Testis (tissue), 2 donors: ENCODE measurements at regions not wholly inside any gene's neighbourhood (a gene's known extent, or its start where the extent isn't known, plus 50 kb on each side); places are given as distances from the start of the nearest gene placed in this dataset.

ENCODE experiments used
- CTCF ChIP-seq, 3 experiments: fragments of 450-650 bp in 2 of 3; fragments of 200-600 bp in 1 of 3; sonication (generic) in 1 of 3; IDR thresholded peaks; one replicate each; pipeline ENCODE4 v1.5.1; 2016 to 2019; ENCODE audit warnings: antibody characterized with exemption in 3 of 3, mild to moderate bottlenecking in 2 of 3, moderate library complexity in 1 of 3
- POLR2A ChIP-seq: fragments of 450-650 bp; IDR thresholded peaks from one replicate; pipeline ENCODE4 v1.6.1; 2017; ENCODE audit warnings: antibody characterized with exemption, mild to moderate bottlenecking, moderate library complexity

- TF ChIP-seq CTCF (IDR thresholded peaks at IDR 0.05) (no peak), POLR2A (no peak)
Measured at GRCh38 chr1:228983231-228983660, 248.0 kb downstream of the RHOU start.
